Psoas muscle (tissue), 7 donors: ENCODE measurements at regions not wholly inside any gene's neighbourhood (a gene's known extent, or its start where the extent isn't known, plus 50 kb on each side); places are given as distances from the start of the nearest gene placed in this dataset.

ENCODE experiments used
- ATAC-seq, 4 donors: fragments of 200-7000 bp; cut with Tn5 transposase; one replicate each; pipeline ENCODE4 v1.9.1; 2020; ENCODE audit warnings: moderate library complexity in 3 of 4, mild to moderate bottlenecking in 2 of 4
- DNase-seq, 2 donors: peaks; one replicate each; pipeline ENCODE4 v3.0.0-alpha.2; 2020
- H3K27ac ChIP-seq: fragments of 200-600 bp; one replicate; pipeline ENCODE4 v1.8.0; 2022
- H3K27me3 ChIP-seq, 3 donors: fragments of 200-600 bp in 1 of 3; one replicate each; pipeline versions ENCODE4 v1.6.1 to v1.8.0; 2013 to 2022; ENCODE audit warnings: low read length in 2 of 3, mild to moderate bottlenecking in 2 of 3, moderate library complexity in 1 of 3; ENCODE audit not compliant: insufficient read depth in 3 of 3
- H3K36me3 ChIP-seq, 2 donors: fragments of 200-600 bp in 1 of 2; one replicate each; pipeline versions ENCODE4 v1.6.1 to v1.8.0; 2013 to 2022; ENCODE audit warnings: low read depth in 1 of 2, mild to moderate bottlenecking in 1 of 2, moderate library complexity in 1 of 2; ENCODE audit not compliant: insufficient read depth in 1 of 2
- H3K4me1 ChIP-seq: fragments of 200-600 bp; one replicate; pipeline ENCODE4 v1.8.0; 2022
- H3K4me3 ChIP-seq: fragments of 200-600 bp; one replicate; pipeline ENCODE4 v1.8.0; 2022; ENCODE audit warnings: mild to moderate bottlenecking
- H3K9me3 ChIP-seq: fragments of 200-600 bp; one replicate; pipeline ENCODE4 v1.8.0; 2022
- WGBS, 3 donors: extraction: QIAGEN DNeasy Blood & Tissue Kit; methylation state at CpG; one replicate each; pipeline versions ENCODE4 v1.1.6 to v1.1.7; 2013; 5-methylcytosine and 5-hydroxymethylcytosine counted together
- intact Hi-C, 2 donors: fragments of 100-400 bp; cut with DNase I; formaldehyde crosslinking; loops; one replicate each; pipeline versions ENCODE4 v1.11.0 to v1.14.2; 2022
- TF ChIP-seq, protein P1 (sequence below): fragments of 200-600 bp; IDR thresholded peaks from one replicate; pipeline ENCODE4 v1.8.0; 2022; ENCODE audit warnings: antibody characterized with exemption
- donor health status: healthy with polysubstance abuse.
- donor health status: DM: no; HTN: no; CAD: no; lungs with moderate emphysema.
- donor health status: Bipolar disorder and iron deficiency.
- donor health status: healthy.
- donor health status: DM: yes; HTN: yes; CAD: no.
- donor health status: DM: no; HTN: no; CAD: no.
- donor health status: DM: yes; HTN: yes; CAD: no.

DNA sequence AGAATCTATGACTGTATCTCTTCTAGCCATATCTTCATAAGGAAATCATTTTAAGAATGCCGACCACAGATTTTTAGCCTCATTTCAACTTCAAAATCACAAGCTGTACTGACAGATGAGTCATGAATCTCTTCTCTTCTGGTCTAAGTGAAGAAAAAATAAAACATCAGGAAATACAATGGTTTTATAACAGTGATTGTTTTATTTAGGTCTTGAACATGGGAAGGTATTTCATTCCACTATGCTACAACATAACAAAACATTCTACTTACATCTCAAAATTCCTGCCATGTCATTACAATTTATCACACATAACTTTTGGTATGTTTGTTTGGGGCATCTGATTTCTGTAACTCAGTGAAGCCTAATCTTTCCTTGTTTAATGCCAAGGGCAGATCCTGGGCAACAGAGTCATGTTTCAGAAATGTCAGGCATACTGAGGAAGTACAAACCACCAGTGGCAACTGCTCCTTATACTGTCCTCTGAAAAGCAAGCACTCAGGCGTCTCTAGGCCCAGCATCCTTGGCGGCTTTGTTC, 325.0 kb downstream of the PDHA2 start:
- intact Hi-C loops = no loop called here
- 38 to 55% (median 42%) methylated on average over 3 of the region's 3 CpGs for WGBS, 3 donors
- no peaks in the 10 kb centered on the region for H3K9me3 ChIP-seq
- no peaks in the 10 kb centered on the region for H3K4me1 ChIP-seq
- ATAC-seq (no peak), DNase-seq (no peak)
- H3K4me3 ChIP-seq = no peak overlapping the region
- H3K27ac ChIP-seq = no peak overlapping the region
- TF ChIP-seq, protein P1, sequence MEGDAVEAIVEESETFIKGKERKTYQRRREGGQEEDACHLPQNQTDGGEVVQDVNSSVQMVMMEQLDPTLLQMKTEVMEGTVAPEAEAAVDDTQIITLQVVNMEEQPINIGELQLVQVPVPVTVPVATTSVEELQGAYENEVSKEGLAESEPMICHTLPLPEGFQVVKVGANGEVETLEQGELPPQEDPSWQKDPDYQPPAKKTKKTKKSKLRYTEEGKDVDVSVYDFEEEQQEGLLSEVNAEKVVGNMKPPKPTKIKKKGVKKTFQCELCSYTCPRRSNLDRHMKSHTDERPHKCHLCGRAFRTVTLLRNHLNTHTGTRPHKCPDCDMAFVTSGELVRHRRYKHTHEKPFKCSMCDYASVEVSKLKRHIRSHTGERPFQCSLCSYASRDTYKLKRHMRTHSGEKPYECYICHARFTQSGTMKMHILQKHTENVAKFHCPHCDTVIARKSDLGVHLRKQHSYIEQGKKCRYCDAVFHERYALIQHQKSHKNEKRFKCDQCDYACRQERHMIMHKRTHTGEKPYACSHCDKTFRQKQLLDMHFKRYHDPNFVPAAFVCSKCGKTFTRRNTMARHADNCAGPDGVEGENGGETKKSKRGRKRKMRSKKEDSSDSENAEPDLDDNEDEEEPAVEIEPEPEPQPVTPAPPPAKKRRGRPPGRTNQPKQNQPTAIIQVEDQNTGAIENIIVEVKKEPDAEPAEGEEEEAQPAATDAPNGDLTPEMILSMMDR = no peak
- no peaks in the 10 kb centered on the region for H3K27me3 ChIP-seq
- H3K36me3 ChIP-seq = no peaks in the 10 kb centered on the region

DNA sequence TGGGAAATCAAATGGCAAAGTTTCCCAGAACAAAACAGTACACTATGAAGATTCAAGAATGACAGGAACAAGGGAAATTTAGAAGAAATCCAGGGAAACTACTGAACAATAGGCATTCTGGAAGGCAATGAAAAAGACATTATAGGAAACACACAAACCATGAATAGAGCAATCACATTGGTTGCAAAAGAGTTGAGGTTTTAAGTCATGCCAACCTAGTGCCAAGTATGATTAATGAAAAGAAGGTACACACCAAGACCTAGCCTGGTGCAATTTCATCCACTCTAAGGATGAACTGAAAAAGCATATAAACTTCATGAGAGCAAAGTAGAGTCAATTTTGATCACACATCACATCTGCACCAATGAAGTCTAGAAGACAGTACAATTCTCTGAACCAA, 326.9 kb downstream of the PDHA2 start:
- DNase-seq = no peak
- intact Hi-C loops = no loop called here

DNA sequence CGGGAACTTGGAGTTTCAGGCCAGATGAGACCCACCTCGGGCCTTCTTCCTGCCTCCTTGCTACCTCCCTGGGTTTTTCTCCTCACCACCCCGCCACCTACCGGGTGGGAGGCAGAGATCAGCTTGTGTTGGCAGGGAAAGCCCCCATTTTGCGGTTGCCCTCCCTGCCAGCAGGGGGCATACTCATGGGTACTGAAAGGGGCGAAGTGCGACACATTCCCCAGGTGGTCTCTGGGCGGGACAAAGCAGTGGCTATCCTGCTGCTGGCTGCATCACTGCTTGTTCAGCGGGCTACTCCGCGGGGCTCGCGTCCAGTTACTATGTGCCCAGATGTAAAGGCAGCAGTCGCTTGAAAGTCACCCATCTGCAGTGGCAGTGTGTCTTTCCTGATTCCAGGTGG, 330.3 kb downstream of the PDHA2 start:
- Histone ChIP-seq H3K4me1 (no peaks in the 10 kb centered on the region), H3K9me3 (no peaks in the 10 kb centered on the region), H3K36me3 (no peaks in the 10 kb centered on the region), H3K27me3 (no peaks in the 10 kb centered on the region), H3K27ac (no peak overlapping the region), H3K4me3 (no peak overlapping the region)
- no peak for DNase-seq
- intact Hi-C loops = no loop called here
- 93 to 97% (median 96%) methylated on average over 14 of the region's 14 CpGs for WGBS, 3 donors
- TF ChIP-seq, protein P1 = no peak
- no peak for ATAC-seq

More for the DNA sequence above, 326.9 kb downstream of the PDHA2 start:
- Histone ChIP-seq H3K27ac (no peak overlapping the region), H3K36me3 (no peaks in the 10 kb centered on the region), H3K9me3 (no peaks in the 10 kb centered on the region), H3K27me3 (no peaks in the 10 kb centered on the region), H3K4me3 (no peak overlapping the region), H3K4me1 (no peaks in the 10 kb centered on the region)
- TF ChIP-seq, protein P1 = no peak
- no peak for ATAC-seq

DNA sequence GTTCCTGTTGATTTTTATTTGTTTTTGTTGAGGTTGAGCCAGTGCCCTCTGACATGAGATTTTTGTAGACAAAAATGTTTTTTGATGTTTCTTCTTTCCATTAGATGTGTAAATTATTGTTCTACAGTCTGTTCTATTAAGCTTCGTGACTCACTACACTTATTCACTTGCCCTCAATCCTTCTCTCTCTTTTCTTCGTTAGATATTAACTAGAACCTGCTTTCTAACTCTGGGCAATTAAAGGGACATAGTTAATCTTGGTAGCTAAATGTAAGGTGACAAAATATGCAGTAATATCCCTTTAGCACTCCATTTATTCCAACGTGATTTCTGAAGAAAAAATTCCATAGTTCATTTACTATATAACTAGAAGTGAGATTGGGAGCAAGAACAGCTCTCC, 333.9 kb downstream of the PDHA2 start:
- Histone ChIP-seq H3K4me1 (no peaks in the 10 kb centered on the region), H3K36me3 (no peaks in the 10 kb centered on the region), H3K9me3 (no peaks in the 10 kb centered on the region), H3K27me3 (no peaks in the 10 kb centered on the region), H3K27ac (no peak overlapping the region), H3K4me3 (no peak overlapping the region)
- ATAC-seq (no peak), DNase-seq (no peak)
- TF ChIP-seq, protein P1 = no peak
- intact Hi-C loops = no loop called here
- WGBS, 3 donors = 74 to 79% (median 79%) methylated on average over 3 of the region's 3 CpGs

DNA sequence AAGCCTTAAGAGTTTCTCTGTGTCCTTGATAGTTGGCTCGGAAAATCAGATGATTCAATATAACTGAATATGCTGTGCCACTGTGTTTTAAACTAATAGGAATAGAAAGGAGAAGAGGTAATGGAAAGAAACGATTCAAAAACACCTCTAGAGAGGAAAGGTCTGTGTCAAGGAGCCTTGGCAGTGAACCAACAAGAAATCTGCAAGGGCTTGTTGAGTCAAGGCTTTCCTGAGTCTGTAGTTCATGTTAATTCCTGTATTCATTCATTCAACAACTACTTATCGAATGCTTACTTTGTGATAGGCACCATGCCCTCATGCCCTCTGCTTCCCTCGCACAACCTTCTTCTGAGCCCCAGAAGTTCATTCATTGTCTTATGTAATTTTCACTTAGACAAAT, 336.0 kb downstream of the PDHA2 start:
- Histone ChIP-seq H3K27me3 (no peaks in the 10 kb centered on the region), H3K4me3 (no peak overlapping the region), H3K27ac (no peak overlapping the region), H3K9me3 (no peaks in the 10 kb centered on the region), H3K36me3 (no peaks in the 10 kb centered on the region), H3K4me1 (no peaks in the 10 kb centered on the region)
- DNase-seq = no peak
- WGBS, 3 donors = 70 to 82% (median 73%) methylated on average over 4 of the region's 4 CpGs
- intact Hi-C loops = no loop called here
- no peak for ATAC-seq
- TF ChIP-seq, protein P1 = no peak
